HG02642 (cell line): ENCODE measurements at regions not wholly inside any gene's neighbourhood (a gene's known extent, or its start where the extent isn't known, plus 50 kb on each side); places are given as distances from the start of the nearest gene placed in this dataset.
A peak's percentile ranks its signal among the peaks of the same experiment; 100 is the strongest.

Experiments used
- ATAC-seq: cut with Tn5 transposase; IDR thresholded peaks from one replicate; pipeline ENCODE4 v1.9.1; 2021; ENCODE audit warnings: mild to moderate bottlenecking; ENCODE audit not compliant: unreplicated experiment, poor library complexity

DNA sequence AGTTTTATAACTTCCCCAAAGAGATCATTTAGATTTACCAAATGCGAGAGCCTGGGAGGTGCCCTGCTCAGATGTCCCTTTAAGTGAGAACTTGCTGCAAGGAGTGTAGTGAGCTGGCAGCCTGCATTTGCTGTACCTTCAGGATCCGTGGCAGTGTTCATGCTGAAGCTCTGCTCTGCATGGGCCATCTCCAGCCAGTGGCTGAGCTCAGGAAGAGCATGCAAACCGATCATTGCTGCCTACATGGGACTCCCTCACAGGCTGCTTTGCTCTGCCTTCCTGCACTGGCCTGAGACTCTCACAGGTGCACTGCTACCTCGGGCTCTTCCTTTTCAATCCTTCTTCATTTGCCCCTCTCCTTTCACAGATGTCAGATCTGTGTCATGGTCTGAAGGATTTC, 152.0 kb upstream of the SFRP2 start:
- ATAC-seq, result no peak

DNA sequence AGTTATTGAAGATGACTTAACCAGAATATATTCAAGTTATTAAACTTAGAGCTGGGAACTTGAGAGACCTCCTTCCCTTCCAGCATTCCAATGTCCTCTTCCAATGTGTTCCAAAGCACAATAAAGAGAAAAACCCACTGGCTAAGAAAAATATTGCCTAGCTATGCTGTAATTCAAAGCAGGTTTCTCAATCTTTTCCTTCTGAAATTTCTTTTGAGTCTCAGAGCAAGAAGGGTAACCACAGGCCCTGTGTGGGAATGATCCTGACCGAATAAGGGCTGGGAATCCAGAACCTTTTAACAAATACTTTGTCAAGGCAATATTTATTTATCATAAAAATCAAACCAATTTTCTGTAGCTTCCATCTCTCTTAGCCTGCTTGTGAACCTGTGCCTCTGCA, 150.7 kb upstream of the SFRP2 start:
- ATAC-seq, result no peak

DNA sequence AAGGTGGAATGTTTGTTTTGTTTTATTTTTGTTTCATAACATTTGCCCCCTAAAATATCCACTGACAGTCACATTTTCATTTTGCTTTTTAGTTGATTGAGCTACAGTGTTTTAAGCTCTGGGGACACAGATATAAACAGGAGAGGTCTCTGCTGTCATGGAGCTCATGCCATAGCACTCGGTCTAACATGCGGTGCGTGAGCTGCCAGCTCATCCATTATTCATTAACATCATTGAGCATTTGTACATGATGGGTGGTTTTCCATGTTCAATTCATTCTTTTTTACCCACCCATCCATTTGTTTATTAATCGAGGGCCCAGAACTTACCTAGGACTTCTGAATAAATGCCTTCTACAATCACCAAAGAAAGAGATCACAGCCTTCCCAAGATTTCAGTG, 150.1 kb upstream of the SFRP2 start:
- ATAC-seq, result no peak

DNA sequence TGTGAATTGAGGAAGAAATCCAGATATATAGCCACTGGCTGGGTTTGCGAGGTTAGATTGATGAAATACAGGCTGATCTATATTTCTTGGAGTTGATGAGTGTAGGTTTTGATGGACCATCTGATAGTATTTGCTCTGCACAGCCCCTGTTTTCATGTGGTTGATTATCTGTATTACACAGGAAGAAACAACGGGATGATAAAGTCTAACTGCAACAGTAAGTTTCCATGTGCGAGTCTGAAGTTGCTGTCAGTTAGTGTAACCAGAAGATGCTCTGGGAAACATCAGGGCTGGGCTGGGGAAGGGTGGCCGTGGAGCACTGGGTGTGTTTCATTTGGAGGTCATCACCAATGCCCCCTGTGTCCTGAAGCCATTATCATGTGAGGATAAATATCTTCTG, 148.4 kb upstream of the SFRP2 start:
- no peak for ATAC-seq

DNA sequence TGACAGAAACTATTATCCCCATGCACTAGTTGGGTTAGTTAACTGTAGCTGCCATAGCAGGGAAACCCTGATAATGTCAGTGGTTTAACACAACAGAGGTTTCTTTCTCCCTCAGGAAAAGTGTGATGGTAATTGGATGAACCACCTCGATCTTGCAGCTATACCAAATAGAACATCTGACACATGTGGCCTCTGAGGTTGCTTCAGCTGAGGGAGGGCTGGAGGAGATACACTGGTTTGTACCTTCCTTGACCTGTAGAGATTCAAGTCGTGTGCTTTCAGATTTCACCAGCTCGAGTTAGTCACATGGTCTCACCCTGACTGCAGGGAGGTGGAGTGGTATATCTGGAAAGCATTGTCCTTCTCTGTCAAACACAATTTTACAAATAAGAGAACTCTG, 147.2 kb upstream of the SFRP2 start:
- ATAC-seq, result no peak

DNA sequence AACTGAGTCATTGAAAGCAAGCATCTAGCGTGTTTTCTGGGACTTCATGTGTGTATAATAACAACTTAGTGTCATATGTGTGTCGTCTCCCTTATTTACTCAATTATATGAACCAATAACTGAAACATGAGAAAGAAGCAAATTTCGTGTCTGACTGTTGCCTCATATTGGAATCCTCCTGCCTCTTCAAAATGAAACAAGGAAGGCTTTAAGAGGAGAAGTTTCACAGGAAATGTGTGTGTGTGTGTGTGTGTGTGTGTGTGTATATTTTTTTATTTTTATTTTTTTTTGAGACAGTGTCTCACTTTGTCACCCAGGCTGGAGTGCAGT, 145.8 kb upstream of the SFRP2 start:
- no peak for ATAC-seq

DNA sequence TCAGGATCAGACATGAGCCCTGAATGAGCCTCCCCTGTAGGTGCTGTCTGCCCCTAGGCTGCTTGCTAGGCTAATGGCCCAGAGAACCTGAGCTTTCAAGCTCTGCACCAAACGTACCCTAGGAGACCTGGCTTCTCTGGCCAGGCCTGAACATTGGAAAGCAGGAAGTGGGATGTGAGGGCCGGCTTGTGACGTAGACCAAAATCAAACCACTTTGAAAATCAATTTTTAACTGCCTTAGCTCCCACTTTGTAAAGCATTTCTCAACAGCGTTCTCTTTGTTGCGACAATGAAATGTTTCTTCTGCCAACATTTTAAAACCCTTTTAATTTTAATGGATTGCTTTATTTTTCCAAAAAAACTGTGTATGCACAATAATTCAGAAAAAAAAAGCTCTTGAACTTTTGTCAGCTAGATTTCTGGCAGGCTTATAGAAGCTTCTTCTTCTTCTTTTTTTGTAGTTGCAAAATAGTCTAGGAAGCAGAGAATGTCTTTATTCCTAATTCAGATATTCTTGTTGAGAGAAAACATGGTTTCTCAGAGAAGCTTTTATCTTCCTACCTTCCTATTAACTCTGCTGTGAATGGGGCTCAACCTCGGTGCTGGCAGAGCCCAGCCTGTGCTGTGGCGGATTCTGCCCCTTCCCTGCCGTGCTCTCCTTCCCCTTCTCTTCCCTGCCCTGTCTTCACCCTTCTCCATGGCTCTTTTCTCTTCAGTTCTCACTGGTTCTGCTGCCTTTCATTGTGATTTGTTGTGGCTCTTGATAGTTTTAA, 145.2 kb upstream of the SFRP2 start:
- ATAC-seq, result no peak

DNA sequence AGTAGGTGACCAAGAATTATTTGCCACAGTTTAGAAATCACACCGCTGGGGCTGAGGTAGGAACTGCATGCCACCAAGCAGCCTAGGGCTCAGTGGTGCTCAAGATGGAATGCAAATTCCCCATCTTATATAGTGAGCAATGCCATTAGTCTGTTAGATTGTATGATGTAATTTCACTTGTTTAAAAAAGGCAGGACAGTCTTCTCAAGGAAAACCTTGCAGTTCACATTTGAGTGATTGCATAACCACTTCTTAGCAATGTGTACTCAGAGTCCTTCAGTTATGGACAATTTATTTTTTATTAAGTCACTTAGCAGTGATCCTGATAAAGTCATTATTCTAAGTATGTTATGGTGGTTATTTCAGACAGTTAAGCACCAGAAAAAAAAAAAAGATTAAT, 142.9 kb upstream of the SFRP2 start:
- no peak for ATAC-seq

DNA sequence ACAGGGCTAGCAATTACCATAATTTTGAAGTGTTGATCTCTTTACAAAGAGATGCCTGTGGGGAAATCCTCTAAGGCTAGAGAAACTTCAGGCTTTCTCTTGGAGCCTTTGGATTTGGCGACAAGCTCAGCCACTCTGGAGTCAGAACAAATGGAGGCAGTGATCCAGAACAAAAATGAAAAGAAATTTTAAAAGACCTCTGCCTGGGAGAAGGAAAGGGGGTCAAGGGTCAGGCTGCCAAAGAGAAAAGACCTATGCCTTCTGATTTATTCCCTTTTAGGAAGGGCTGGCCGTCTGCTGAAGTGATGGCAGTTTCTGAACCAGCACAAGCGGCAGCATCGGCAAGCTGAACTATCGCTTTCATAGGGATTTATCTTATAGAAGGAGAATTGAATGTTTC, 140.8 kb upstream of the SFRP2 start:
- no peak for ATAC-seq

DNA sequence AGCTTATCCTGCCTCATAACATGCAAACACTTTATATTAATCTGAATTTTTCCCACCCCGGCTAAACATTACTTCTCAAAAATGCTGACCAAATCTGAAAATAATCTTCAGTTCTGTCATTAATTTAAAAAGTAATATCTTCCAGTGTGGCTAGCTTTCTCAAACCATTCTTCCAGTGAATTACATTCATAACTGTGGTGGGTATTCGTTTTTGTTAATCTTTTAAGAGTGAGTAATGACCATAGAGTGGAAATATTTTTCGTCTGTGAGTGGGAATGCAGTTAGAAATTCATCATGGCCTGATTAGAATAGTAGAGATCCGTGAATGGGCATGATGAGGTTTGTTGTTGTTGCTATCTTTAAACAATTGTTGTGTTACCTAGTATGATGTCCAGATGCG, 138.6 kb upstream of the SFRP2 start:
- no peak for ATAC-seq

DNA sequence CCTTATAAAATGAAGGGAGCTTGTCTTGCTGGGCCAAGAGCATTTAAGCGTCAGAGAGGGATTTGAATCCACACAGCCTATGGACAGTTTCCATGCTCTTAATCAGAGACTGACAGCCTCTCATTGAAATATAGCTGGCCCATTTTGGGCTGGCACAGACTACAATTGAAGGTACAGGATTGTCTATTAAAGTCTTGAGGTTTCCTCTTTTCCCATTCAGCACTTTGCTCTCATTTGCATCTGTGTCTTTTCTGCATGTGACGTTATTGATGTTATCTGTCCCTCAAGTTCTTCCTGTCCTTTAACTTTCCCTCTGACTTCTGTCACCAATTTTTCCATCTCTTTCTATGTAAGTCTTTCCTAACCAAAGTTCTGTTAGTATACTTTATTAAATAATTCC, 133.3 kb upstream of the SFRP2 start:
- no peak for ATAC-seq

DNA sequence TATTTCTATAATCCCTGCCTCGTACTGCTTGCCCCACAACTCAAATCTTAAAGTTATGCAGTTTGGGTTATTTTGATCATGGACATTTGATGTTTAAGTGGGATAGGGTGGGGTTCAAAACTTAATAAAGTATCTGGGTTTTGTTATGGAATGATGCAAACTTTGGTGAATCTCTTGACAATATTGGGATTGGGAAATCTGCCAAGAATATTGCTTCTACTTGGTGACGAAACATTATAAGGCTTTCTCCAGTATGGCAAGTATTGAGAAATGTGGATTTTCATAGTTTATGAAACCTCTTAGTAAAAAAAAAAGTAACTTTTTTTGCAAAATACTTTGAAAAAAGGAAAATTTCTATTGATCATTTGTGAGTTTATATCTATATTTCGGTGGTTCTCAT, 130.8 kb upstream of the SFRP2 start:
- ATAC-seq, result no peak

DNA sequence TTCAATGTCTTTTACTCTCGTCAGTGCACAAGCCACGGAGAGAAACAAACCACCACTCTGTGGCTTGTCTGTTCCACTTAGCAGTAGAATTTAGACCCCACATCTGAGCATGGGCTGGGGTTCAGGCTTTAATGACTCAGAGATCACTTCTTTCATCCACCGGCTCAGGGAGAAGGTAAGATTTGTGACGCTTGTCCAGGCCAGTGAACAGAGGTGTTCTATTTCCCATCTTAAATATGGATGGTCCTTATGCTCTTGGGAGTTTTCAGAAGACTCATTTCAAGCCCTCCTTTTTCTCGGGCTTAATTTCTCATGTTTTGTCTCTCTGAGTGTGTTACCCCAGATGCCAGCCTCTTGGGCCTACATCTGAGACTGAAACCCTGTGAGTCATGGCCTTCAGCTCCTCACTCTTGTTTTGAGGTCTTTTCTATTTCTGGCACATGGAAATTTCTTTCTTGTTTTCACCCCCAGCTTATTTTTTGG, 127.4 kb upstream of the SFRP2 start:
- peak; percentile 98 for ATAC-seq

DNA sequence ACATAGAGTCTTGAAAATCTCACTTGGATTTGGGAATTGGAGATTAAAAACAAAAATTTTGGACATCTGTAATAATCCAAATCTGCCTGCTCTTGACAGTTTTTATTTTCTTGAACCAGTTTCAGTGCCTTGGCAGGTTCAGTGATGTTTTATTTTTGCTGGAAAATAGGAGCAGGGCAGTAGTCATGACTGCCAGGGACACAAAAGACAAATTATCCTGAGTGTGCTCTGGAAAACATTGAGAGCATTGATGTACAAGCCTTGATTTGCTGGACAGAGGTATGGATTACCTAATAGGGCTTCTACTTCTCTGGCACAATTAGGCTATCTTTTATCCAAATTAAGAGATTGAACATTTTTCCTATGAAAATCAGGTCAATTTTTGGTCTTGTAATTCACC, 123.4 kb upstream of the SFRP2 start:
- ATAC-seq, result no peak

DNA sequence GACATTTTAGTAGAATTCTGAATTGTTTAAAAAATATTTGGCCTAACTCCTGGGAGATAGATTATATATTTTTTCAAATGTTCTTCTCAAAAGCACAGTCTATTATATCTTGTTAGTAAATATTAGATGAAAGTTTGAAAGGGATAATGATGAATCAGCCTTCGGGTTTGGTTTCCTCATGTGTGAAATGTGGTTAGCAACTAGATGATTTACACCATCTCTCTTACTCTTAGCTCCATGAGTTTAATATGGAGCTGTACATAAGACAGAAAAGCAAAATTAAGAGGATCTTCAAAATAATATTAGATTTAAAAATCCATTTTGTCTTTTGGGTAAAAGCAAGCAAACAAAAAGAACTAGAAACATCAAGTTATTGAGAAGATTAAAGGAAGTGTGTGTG, 120.8 kb upstream of the SFRP2 start:
- no peak for ATAC-seq

DNA sequence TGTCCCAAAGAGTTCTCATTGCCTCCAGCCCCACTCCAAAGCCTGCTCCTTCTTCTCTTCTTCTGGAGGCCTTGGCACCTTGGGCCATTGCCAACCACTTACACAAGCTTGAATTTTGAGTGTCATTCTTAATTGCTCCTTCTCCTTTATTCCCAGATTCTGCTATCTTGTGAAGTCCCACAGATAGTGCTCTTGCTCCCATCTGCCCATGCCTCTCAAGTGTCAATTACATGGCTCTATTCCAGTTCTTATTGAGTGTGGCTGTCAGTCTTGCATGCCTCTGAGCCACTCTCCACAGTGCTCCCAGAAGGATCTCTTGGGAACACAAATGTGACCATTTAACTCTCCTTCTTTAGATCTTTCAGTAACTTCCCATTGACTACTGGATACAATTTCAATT, 117.3 kb upstream of the SFRP2 start:
- ATAC-seq, result no peak

DNA sequence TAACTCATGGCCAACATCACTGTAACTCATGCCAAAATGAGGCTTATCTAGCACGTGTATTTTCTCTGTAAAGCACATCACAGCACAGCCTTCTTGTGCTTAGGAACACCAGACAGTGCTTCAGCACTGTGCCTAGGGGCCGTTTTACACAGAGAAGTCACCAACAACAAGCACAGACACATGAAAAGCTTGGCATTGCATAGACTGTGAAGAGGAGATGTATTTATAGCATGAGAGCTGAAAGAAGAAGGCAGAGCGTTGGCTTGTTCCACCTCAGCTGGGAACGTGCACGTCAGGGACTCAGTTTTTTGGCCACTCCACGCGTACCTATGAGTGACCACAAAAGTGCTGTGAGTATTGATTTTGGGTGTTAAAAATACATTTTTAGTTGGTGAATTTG, 116.3 kb upstream of the SFRP2 start:
- ATAC-seq, result no peak

DNA sequence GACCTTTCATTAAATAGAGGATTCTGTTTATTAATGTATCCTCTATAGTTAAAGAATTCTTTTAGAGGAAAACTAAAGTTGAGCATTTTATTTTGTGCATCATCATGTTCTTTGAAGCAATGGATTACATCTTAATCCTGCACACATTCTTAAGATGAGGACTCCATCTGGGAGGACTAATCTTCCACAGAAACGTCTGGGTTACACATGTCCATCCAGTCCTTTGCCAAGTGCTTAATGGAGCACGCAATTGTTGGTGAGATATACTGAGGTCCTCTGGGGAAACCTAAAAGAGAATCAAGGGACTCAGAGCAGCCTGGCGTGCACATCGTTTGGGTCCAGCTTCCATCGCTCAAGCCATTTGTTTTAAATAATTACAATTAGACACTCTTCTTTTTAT, 115.1 kb upstream of the SFRP2 start:
- no peak for ATAC-seq

DNA sequence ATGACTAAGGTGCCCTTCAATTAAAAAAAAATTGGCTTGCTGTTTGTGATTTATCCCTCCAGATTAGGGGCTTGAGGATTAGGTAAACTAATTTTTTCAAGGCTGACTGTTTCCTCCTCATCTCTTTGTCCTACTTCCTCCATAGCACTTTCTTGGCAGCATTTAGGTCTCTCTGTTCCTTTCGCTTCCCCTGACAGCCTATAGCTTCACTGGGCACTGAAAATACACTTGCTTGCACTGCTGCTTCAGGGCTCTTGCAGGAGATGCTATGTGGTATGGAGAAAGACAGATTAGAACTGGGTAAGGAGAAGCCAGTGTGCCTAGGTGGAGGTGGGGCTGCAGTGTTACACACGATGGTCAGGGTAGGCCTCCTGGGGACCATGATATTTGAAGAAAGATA, 112.3 kb upstream of the SFRP2 start:
- no peak for ATAC-seq

DNA sequence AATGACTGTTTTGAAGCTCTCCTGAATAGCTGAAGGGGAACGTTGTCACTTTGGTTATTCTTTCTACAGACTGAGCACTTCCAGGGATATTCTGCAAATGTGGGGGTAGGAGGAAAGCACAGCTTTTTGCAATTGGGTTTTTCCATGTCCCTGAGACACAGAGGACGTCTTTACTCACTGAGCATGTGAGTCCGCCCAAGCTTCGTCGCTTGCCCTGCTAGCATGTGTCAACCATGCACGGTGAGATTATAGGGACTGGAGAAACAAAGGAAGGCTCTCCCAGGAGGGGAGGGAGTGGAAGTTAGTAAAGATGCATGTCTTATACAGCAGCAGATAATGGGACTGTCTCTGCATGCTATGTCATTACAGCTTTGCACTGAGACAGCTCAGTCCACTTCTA, 111.5 kb upstream of the SFRP2 start:
- no peak for ATAC-seq

DNA sequence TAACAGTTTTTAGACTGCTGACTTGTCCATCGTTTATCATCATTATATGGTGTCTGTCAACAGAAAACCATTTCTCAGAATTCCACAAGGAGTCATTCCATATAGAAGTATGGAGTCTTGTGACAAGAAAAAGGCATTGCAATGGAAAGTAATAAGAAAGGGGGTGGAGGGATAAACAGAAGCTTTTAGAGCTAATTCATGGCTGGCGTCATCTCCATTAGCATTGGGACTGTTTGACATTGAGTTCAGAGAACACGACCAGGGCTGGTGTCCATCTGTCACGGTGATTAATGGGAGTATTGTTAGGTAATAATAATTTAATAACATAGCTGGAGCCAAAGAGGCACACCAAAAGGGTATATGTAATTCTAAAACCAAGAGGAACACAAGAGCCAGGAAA, 101.9 kb upstream of the SFRP2 start:
- ATAC-seq, result no peak

DNA sequence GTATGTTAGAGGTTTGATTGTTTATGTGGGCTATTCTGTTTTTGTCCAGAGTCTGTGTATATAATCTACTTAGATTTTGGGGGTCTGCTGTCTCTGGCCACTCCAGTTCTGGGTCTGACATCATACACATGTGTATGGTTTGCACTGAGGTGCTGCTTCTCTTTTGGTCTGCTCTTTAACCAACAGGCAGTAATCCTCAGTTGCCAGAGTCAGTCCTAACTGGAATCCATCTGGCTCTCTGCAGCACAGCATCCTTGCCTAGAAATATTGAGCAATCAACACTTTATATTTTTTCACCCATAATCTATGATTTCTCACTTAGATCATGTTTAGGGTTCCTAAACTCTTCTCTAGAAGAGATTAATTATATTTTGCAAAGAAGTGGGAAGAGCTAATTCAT, 98.3 kb upstream of the SFRP2 start:
- ATAC-seq, result no peak

DNA sequence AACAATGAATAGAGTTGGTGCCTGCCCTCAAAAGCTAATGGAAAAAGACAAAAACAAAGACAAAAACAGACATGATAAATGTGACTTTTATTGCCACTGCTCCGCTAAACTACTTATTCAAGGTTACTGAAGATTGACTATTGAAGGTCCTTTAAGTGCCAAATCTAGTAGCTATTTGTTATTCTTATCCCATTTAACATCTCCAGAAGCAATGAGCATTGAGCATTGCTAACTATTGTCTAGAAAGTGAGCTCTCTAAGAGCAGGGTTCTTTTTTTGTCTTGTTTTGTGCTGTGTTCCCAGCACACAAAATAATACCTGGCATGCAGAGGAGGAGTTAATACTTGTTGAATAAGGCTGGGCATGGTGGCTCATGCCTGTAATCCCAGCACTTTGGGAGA, 95.4 kb upstream of the SFRP2 start:
- no peak for ATAC-seq
